CD4-positive, alpha-beta T cell treated with Interleukin-10 for 1 hour (primary cell): ENCODE measurements at regions not wholly inside any gene's neighbourhood (a gene's known extent, or its start where the extent isn't known, plus 50 kb on each side); places are given as distances from the start of the nearest gene placed in this dataset.

Source experiments
- DNase-seq: peaks from one replicate; pipeline ENCODE4 v3.0.0-alpha.2; 2020

- DNase-seq = no peak
Observed at GRCh38 chr16:26729951-26730541, 336.7 kb upstream of the C16orf82 start.

DNA sequence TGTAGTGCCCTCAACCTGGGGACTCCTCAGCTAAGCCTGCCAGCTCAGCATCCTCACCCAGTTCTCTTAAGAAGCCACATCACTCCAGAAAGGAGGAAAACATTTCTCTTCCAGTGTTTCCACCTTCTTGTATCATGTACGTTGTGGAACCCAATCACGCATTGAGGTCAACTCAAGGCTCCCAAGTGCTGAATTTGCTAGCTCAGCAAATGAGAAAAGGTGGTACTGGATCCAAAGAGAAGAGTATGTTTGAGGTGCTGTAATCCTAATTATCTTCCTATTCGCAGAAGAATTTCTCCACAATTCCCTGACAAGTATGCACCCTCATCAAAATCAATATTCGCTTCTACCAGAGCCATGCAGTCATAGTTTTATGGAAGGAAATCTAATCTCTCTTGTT lies 335.0 kb upstream of the C16orf82 start:
- DNase-seq = no peak

DNA sequence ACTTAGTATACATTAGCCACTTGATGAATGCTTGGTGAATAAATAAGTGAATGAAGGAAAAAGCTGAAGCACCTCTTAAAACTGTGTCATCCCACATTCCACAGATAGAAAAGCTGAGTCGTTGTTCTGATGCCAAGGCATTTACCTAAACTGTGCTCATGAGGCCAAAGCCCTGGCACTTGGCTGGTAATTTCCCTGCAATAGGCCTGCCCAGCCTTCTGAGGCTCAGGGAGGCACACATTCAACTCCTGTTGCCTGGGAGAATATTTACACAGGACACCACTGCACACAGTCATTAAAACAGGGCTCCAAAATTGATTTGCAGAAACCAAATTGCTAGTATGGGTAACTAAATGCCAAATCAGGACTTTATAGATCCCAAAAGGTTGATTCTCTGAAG lies 333.0 kb upstream of the C16orf82 start:
- DNase-seq = no peak

GRCh38 chr16:26735521-26735920 lies 331.2 kb upstream of the C16orf82 start:
- no peak for DNase-seq

GRCh38 chr16:26736084-26736483 lies 330.6 kb upstream of the C16orf82 start:
- DNase-seq = no peak

DNA sequence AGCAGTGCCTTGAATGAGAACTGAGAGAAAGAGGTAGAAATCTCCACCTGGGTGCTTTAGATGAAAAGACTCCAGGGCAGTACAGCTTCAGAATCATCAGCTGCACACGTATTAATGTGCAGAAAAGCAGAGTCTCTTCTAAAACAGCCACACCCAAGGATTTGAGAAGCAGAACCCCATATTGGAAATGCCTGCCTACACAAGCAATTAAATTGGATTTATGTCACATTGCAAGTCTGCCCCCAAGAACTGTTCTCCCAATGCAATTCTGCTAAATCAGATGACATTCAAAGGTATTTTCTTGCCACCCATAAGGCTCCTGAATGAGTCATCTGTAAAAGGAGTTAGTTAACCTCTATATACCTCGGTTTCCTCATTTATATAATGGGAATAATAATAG lies 326.0 kb upstream of the C16orf82 start:
- DNase-seq = no peak

DNA sequence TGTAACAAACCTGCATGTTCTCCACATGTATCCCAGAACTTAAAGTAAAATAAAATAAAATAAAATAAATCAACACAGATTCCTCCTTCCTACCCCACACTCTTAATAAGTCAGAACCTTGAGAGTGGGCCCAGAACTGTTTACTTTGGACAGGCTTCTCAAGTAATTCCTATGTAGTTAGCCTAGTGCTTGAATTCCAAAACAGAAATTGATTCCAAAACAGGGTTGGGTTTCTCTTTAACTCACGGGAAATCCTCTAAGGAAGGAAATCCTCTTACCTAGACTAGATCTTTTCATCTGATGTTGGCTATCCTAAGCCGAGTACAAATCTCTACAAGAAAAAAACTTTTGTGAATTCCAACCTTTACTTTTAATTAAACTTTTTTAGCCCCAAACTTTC lies 324.7 kb upstream of the C16orf82 start:
- no peak for DNase-seq

DNA sequence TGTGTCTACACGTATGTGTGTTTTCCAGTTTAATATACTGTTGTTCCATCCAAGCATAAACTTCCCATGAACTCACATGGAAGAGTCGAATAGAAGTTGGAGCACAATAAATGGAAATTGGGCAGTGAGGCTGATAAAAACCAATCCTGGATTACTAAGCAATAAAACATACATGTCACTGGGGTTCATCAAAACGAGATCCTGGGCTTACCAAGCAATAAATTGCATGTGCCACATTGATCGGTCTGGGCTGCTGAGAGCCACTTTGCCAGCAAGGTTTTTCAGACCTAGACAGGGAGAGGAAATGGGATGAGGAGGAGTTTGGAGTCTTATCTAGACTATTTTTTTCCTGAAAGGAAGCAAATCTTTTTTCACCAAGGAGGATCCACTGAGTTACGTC lies 322.3 kb upstream of the C16orf82 start:
- DNase-seq = no peak

GRCh38 chr16:26747760-26748159 lies 319.0 kb upstream of the C16orf82 start:
- no peak for DNase-seq

GRCh38 chr16:26749072-26749471 lies 317.7 kb upstream of the C16orf82 start:
- DNase-seq = no peak

DNA sequence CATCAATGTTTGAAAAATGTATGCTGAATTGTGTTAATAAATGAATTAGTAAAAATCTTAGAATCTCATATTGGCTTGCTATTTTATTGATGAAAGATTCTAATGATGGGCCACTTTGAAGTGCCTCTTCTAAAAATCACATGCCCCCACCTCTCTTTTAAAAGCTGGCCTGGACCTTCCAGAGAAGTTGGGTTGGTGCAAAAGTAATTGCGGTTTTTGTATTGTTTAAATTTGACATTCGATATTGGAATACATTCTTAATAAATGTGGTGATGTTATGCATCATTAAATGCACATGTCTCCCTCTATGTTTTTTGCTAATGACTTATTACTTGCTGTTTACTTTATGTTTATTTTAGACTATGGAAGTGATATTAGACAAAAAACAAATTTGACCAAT lies 314.6 kb upstream of the C16orf82 start:
- DNase-seq = no peak

DNA sequence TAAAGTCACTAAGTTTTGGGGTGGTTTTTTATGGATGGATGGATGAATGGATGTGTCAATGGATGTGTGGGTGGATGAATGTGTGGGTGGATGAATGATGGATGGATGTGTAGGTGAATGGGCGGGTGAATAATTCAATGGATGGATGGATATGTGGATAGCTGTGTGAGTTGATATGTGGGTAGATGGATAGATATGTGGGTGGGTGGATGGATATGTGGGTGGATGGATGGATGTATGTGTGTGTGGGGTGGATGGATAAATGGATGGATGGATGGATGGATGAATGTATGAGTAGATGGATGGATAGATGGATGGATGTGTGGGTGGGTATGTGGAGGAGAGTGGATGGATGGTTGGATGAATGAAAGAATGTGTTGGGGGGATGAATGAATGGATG lies 310.1 kb upstream of the C16orf82 start:
- no peak for DNase-seq

DNA sequence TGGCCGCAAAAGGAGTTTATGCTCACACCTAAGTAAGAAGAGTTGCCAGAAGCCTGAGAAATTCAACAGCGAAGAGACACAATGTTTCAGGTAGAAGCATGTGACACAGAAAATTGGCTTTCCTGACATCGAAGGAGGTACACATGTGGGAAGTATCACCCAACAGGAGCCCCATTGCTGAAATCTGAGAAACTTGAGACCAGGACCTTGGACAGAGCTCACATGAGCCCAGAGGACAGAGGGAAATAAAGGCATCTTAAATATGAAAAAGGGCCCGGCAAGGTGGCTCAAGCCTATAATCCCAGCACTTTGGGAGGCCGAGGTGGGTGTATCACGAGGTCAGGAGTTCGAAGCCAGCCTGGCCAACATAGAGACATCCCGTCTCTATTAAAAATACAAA lies 304.1 kb upstream of the C16orf82 start:
- no peak for DNase-seq

DNA sequence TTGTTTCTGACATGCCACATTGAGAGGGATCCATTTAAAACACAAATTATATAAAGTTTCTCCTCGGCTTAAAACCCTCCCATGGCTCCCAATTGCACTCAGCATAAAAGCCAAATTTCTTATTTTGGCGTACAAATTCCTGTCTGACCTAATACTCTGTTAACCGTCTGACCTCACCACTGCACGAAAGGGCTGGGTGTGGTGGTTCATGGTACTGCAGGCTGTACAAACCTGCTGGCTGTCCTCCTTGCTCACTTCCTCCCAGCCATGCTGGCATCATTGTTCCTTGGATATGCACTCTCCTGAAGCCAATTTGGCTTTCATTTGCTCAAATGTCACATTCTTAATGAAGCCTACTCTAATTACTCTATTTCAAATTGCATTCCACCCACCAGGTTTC lies 301.6 kb upstream of the C16orf82 start:
- no peak for DNase-seq

- DNase-seq = no peak
Observed at GRCh38 chr16:26768385-26769010, 298.2 kb upstream of the C16orf82 start.

GRCh38 chr16:26770547-26770946 lies 296.2 kb upstream of the C16orf82 start:
- no peak for DNase-seq

DNA sequence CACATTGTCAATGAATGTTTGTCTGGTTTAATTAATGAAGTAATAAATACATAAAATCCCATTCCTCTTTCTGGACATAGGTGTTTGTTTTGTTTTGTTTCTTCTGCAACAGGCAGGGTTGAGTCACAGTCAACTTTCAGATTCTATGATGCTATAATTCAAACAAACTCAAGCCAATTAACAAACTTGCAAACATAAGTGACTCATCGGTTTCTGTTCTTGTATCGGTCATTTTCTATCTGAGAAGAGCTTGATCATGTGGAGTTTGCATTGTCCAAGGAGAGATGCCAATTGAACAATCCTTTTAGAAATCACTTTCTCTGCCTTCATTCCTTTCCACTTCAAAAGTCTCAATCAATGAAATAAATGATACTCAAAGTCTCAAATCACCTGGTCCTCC lies 294.2 kb upstream of the C16orf82 start:
- no peak for DNase-seq

DNA sequence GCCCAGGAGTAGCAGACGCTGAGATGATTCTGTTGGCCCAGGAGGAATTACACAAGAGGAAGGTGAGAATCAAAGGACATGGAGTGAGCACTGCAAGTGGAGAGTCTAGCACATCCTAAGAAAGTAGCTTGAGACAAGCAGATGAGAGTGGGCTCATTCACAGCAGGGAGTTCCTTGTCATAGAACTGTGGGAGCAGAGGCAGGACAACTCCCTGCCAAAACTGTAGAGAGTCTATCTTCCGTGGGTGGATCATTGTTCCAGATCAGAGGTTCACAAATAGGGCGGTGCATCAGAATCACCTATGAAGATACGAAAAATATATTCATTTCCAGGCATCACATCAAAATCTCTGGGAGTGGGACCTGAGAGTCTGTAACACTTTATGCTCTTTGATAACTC lies 288.9 kb upstream of the C16orf82 start:
- no peak for DNase-seq

GRCh38 chr16:26787924-26788323 lies 278.8 kb upstream of the C16orf82 start:
- no peak for DNase-seq

GRCh38 chr16:26791169-26791568 lies 275.6 kb upstream of the C16orf82 start:
- DNase-seq = no peak

DNA sequence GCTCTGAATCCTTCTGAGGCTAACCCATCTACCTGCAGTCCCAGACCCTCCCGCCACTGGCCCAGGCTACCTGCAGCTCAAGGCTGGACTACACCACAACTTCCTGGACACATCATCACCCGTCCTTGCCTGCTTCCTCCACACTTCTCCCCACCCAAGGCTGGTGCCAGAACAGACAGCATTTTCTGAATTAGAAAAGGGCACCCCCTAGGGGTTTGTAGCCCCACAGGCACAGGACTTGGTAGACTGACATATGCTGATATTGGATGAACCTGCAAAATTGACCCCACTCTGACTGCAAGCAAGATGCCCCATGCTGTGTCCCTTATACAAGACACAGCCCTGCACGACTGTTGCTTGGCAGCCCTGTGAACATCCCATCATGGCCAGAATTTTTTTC lies 271.5 kb upstream of the C16orf82 start:
- no peak for DNase-seq

DNA sequence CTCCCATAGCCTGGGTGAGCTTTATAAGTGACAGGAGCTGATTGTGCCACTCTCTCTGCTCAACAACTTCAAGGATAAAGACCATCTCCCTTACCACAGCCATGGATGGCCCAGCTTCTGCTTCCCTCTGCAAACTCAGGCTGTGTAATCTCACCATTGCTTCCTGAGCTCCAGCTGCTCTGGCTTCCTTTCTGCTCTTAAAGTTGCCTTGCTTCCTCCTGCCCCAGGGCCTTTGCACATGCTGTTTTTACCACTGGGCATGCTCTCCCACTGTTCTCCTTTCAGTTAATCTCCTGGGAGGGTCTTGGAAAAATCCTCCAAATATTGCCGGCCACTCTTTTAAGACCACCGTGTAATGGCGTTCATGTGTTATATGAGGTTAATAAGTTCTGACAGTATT lies 265.1 kb upstream of the C16orf82 start:
- no peak for DNase-seq

GRCh38 chr16:26802440-26802839 lies 264.3 kb upstream of the C16orf82 start:
- no peak for DNase-seq

DNA sequence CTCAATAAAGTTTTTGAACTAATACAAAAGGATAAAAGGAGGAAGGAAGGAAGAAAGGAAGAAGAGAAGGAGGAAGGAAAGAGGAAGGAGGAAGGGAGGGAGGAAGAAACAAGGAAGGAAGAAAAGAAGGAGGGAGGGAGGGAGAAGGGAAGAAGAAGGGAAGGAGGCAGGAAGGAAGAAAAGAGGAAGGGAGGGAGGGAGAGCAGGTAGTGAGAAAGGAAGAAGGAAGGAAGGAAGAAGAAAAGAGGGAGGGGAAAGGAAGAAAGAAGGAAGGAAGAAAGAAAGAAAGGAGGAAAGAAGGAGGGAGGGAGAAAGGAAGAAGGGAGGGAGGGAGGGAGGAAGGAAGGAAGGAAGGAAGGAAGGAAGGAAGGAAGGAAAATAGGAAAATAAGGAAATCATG lies 263.8 kb upstream of the C16orf82 start:
- no peak for DNase-seq

- DNase-seq = no peak
Observed at GRCh38 chr16:26806657-26807056, 260.1 kb upstream of the C16orf82 start.
